ENCODE measurements at regions not wholly inside any gene's neighbourhood (a gene's known extent, or its start where the extent isn't known, plus 50 kb on each side); places are given as distances from the start of the nearest gene placed in this dataset.
"Not testable (repeated sequence)": the region's sequence is repeated elsewhere in the genome, so short reads cannot be mapped to it uniquely, and the experiment has no call there.

DNA sequence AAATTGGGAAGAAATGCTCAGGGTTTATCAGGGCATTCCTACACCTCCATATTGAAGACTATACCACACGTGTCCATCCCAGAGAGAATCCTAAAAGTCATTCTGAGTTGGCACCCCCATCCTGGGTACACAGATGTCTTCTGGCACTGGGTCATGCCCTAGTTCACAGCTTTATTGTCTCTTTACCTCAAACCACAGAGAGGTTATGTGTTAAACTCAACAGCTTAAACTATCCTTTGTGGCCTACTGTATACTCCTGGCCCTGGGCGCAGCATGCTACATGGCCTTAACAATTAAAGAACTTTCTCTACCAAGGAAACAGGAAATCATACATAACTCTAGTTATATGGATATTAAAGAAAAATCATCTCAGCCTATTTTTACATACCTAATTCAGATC, 115.6 kb upstream of the SEM1 start:
- Histone ChIP-seq H3K27ac (ENCODE audit: low read depth in 2 of 2, low read length in 2 of 2) (no peak overlapping the region), H3K36me3 (ENCODE audit: control insufficient read depth in 2 of 2, insufficient read depth in 2 of 2, low read length in 2 of 2) (no peaks in the 10 kb centered on the region), H3K4me3 (ENCODE audit: low read length in 2 of 2) (no peak overlapping the region), H3K9ac (ENCODE audit: low read depth in 1 of 2, low read length in 2 of 2) (no peak overlapping the region), H3K27me3 (ENCODE audit: control insufficient read depth in 2 of 2, insufficient read depth in 2 of 2, low read length in 2 of 2) (no peaks in the 10 kb centered on the region), H3K4me1 (ENCODE audit: control insufficient read depth in 2 of 2, insufficient read depth in 2 of 2, low read length in 2 of 2) (no peaks in the 10 kb centered on the region), H3K9me3 (ENCODE audit: control insufficient read depth in 2 of 2, low read length in 2 of 2) (no peaks in the 10 kb centered on the region)

DNA sequence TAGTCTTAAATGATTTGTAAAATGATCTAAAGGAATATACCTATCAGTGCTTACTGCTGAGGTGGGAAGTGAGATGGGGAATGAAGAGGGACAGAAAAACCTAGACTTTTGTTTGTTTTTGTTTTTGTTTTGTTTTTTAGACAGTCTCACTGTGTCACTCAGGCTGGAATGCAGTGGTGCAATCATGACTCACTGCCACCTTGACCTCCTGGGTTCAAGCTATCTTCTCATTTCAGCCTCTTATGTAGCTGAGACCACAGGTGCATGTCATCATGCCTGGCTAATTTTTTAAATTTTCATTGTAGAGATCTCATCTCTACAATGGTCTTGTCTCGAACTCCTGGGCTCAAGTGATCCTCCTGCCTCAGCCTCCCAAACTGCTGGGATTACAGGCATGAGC, 116.4 kb upstream of the SEM1 start:
- Histone ChIP-seq H3K36me3 (ENCODE audit: control insufficient read depth in 2 of 2, insufficient read depth in 2 of 2, low read length in 2 of 2) (no peaks in the 10 kb centered on the region), H3K27me3 (ENCODE audit: control insufficient read depth in 2 of 2, insufficient read depth in 2 of 2, low read length in 2 of 2) (no peaks in the 10 kb centered on the region), H3K9ac (ENCODE audit: low read depth in 1 of 2, low read length in 2 of 2) (no peak overlapping the region), H3K27ac (ENCODE audit: low read depth in 2 of 2, low read length in 2 of 2) (no peak overlapping the region), H3K4me3 (ENCODE audit: low read length in 2 of 2) (no peak overlapping the region), H3K4me1 (ENCODE audit: control insufficient read depth in 2 of 2, insufficient read depth in 2 of 2, low read length in 2 of 2) (no peaks in the 10 kb centered on the region), H3K9me3 (ENCODE audit: control insufficient read depth in 2 of 2, low read length in 2 of 2) (no peaks in the 10 kb centered on the region)

DNA sequence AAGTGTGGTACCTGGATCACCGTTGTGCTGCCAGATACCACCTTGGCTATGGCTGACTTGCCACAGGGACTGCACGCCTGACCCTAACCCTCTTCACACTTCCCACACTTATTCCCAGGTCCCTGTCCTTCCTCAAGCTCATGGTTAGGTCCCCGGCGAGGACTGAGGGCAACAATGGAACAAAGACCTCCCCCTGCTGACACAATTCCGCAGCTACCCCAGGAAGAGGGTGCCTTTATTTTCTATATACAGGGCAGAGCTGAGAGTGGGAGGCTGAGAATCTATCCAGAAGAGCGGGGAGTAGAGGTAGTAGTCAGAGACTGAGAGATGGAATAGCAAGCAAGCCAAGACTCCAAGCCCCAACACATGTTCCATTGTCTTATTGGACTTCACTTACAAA, 118.1 kb upstream of the SEM1 start:
- Histone ChIP-seq H3K4me3 (ENCODE audit: low read length in 2 of 2) (no peak overlapping the region), H3K9me3 (ENCODE audit: control insufficient read depth in 2 of 2, low read length in 2 of 2) (no peaks in the 10 kb centered on the region), H3K27me3 (ENCODE audit: control insufficient read depth in 2 of 2, insufficient read depth in 2 of 2, low read length in 2 of 2) (no peaks in the 10 kb centered on the region), H3K4me1 (ENCODE audit: control insufficient read depth in 2 of 2, insufficient read depth in 2 of 2, low read length in 2 of 2) (no peaks in the 10 kb centered on the region), H3K9ac (ENCODE audit: low read depth in 1 of 2, low read length in 2 of 2) (no peak overlapping the region), H3K36me3 (ENCODE audit: control insufficient read depth in 2 of 2, insufficient read depth in 2 of 2, low read length in 2 of 2) (no peaks in the 10 kb centered on the region), H3K27ac (ENCODE audit: low read depth in 2 of 2, low read length in 2 of 2) (no peak overlapping the region)

DNA sequence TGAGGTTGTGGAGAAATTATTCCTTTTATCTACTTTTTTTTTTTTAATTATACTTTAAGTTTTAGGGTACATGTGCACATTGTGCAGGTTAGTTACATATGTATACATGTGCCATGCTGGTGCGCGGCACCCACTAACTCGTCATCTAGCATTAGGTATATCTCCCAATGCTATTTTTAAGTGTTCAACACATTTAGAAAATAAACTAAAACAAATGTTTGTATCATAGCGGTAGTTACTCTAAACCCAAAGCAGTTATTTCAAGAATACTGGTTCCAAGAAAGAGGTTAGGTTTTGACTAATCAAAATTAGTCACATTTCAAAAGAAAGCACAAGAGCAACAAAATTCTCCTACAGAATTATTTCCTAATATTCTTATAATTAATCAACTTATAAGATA, 119.5 kb upstream of the SEM1 start:
- not testable (repeated sequence) for H3K9me3 ChIP-seq (ENCODE audit: control insufficient read depth in 2 of 2, low read length in 2 of 2); H3K27me3 ChIP-seq (ENCODE audit: control insufficient read depth in 2 of 2, insufficient read depth in 2 of 2, low read length in 2 of 2); H3K36me3 ChIP-seq (ENCODE audit: control insufficient read depth in 2 of 2, insufficient read depth in 2 of 2, low read length in 2 of 2); H3K27ac ChIP-seq (ENCODE audit: low read depth in 2 of 2, low read length in 2 of 2); H3K4me3 ChIP-seq (ENCODE audit: low read length in 2 of 2); H3K4me1 ChIP-seq (ENCODE audit: control insufficient read depth in 2 of 2, insufficient read depth in 2 of 2, low read length in 2 of 2); H3K9ac ChIP-seq (ENCODE audit: low read depth in 1 of 2, low read length in 2 of 2)

DNA sequence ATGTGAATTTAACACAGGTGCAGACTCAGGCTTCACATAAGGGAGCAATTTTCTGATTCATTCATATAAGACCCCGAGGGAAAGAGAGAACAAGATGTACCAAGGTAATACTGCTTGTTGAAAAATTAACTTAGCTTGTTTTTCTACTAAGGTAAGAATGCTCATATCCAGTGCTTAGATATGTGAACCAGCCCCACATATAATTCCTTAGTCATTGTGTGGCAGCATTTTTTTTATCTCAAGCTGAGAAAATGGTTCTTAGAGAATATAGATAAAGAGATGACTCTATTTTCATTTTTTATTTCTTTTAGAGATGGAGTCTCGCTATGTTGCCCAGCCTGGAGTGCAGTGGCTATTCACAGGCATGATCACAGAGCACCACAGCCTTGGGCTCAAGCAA, 121.8 kb upstream of the SEM1 start:
- Histone ChIP-seq H3K9me3 (ENCODE audit: control insufficient read depth in 2 of 2, low read length in 2 of 2) (no peaks in the 10 kb centered on the region), H3K27ac (ENCODE audit: low read depth in 2 of 2, low read length in 2 of 2) (no peak overlapping the region), H3K27me3 (ENCODE audit: control insufficient read depth in 2 of 2, insufficient read depth in 2 of 2, low read length in 2 of 2) (no peaks in the 10 kb centered on the region), H3K4me3 (ENCODE audit: low read length in 2 of 2) (no peak overlapping the region), H3K36me3 (ENCODE audit: control insufficient read depth in 2 of 2, insufficient read depth in 2 of 2, low read length in 2 of 2) (no peaks in the 10 kb centered on the region), H3K4me1 (ENCODE audit: control insufficient read depth in 2 of 2, insufficient read depth in 2 of 2, low read length in 2 of 2) (no peaks in the 10 kb centered on the region), H3K9ac (ENCODE audit: low read depth in 1 of 2, low read length in 2 of 2) (no peak overlapping the region)

DNA sequence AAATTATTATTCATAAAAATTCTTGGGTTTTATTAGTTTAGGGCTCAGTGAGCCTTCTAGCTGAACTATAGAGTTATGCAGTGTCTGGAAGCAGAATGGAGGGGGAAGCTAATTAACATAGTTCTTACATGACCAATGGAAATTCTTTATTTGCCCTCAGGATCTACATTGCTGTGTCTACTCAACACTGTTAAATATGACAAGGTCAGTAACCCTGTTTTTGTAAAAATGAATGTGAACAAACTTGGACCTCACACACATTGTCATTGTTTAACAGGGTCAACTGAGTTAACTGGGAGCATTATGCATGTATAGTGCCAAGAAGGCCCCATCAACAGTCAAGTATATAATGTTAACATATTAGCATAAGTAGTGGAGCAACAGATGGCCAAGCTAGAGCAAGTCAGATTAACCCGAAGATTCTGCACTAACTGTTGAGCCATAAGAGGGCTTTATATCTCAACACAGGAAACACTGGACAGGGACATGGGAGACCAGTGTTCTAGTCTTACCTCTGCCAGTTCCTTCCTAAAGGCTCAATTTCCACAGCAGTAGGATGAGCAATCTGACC, 122.5 kb upstream of the SEM1 start:
- no peaks in the 10 kb centered on the region for H3K9me3 ChIP-seq (ENCODE audit: control insufficient read depth in 2 of 2, low read length in 2 of 2)
- H3K36me3 ChIP-seq (ENCODE audit: control insufficient read depth in 2 of 2, insufficient read depth in 2 of 2, low read length in 2 of 2), result no peaks in the 10 kb centered on the region
- H3K27ac ChIP-seq (ENCODE audit: low read depth in 2 of 2, low read length in 2 of 2), result no peak overlapping the region
- H3K4me1 ChIP-seq (ENCODE audit: control insufficient read depth in 2 of 2, insufficient read depth in 2 of 2, low read length in 2 of 2), result no peaks in the 10 kb centered on the region
- H3K9ac ChIP-seq (ENCODE audit: low read depth in 1 of 2, low read length in 2 of 2), result no peak overlapping the region
- H3K27me3 ChIP-seq (ENCODE audit: control insufficient read depth in 2 of 2, insufficient read depth in 2 of 2, low read length in 2 of 2), result no peaks in the 10 kb centered on the region
- no peak overlapping the region for H3K4me3 ChIP-seq (ENCODE audit: low read length in 2 of 2)

DNA sequence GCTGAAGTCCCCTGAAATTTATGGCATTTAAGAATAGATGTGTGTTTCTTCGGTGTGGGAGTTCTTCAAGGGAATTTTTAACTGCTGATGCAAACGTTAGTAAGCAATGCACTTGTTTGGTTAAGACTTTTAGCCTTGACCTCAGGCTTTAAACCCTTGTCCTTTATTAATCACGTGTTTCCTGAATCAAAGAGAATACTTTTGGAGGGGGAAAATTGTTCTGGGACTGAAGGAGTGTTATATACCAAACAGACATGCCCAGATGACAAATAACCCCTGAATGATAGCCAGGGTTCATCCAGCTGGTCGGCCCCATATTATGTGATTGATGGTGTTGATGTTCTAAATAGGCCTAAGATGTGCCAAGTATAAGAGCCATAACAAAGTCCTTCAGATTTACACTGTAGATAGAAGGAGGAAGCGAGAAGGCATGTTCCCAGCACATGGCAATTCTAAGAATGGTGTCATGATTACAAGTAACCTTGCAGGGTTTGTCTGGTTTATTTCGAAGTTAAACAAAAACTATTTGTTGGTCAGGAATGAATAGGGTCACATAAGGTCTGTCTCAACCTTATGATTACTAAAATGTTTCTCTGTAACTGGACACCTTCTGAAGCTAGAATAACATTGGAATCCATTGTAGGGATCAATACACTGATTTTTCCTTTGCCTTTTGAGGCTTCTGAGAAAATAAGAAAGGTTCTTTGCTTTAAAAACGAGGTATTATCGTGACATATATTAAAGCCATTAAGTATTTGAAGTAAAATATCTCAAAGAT, 124.2 kb upstream of the SEM1 start:
- Histone ChIP-seq H3K9ac (ENCODE audit: low read depth in 1 of 2, low read length in 2 of 2) (no peak overlapping the region), H3K9me3 (ENCODE audit: control insufficient read depth in 2 of 2, low read length in 2 of 2) (no peaks in the 10 kb centered on the region), H3K4me1 (ENCODE audit: control insufficient read depth in 2 of 2, insufficient read depth in 2 of 2, low read length in 2 of 2) (no peaks in the 10 kb centered on the region), H3K27me3 (ENCODE audit: control insufficient read depth in 2 of 2, insufficient read depth in 2 of 2, low read length in 2 of 2) (no peaks in the 10 kb centered on the region), H3K27ac (ENCODE audit: low read depth in 2 of 2, low read length in 2 of 2) (no peak overlapping the region), H3K4me3 (ENCODE audit: low read length in 2 of 2) (no peak overlapping the region), H3K36me3 (ENCODE audit: control insufficient read depth in 2 of 2, insufficient read depth in 2 of 2, low read length in 2 of 2) (no peaks in the 10 kb centered on the region)

DNA sequence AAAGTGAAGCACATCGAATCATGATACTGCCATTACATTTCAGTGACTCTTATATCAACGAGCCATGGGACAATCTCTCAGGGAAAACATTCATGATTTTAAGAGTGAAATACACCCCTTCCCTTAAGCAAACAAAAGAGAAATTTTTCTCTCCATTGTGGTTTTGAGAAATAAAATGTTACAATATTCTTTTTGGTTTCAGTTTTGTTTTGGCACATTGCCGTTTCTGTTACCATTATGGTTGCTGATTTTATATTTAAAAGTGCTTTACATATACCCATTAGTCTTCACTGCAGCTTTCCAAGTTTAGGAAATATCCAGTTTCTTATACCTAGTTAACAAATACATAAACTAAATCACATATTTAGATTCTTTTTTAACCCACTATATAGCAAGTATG, 126.8 kb upstream of the SEM1 start:
- H3K9me3 ChIP-seq (ENCODE audit: control insufficient read depth in 2 of 2, low read length in 2 of 2), result no peaks in the 10 kb centered on the region
- no peaks in the 10 kb centered on the region for H3K36me3 ChIP-seq (ENCODE audit: control insufficient read depth in 2 of 2, insufficient read depth in 2 of 2, low read length in 2 of 2)
- no peak overlapping the region for H3K9ac ChIP-seq (ENCODE audit: low read depth in 1 of 2, low read length in 2 of 2)
- H3K4me1 ChIP-seq (ENCODE audit: control insufficient read depth in 2 of 2, insufficient read depth in 2 of 2, low read length in 2 of 2), result no peaks in the 10 kb centered on the region
- no peak overlapping the region for H3K4me3 ChIP-seq (ENCODE audit: low read length in 2 of 2)
- no peak overlapping the region for H3K27ac ChIP-seq (ENCODE audit: low read depth in 2 of 2, low read length in 2 of 2)
- no peaks in the 10 kb centered on the region for H3K27me3 ChIP-seq (ENCODE audit: control insufficient read depth in 2 of 2, insufficient read depth in 2 of 2, low read length in 2 of 2)

DNA sequence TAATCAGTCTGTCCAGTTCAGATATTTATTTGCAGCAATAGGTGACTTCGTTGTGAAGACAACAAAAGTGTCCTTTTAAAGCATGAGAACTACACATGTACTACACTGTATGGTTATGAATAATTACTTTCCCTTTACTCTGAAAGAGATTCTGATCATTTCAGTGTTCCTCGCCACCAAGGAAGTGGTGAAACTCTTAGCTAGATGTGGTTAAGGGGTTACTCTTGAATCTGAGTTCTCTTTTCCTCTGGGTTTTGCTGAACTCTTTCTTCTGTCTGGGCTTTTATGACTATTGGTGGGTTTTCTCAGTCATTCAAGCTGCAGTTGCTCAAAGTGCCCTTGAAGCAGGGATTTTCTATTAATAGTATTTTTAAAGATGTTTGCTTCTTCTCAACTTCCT, 127.9 kb upstream of the SEM1 start:
- Histone ChIP-seq H3K27ac (ENCODE audit: low read depth in 2 of 2, low read length in 2 of 2) (no peak overlapping the region), H3K9me3 (ENCODE audit: control insufficient read depth in 2 of 2, low read length in 2 of 2) (no peaks in the 10 kb centered on the region), H3K36me3 (ENCODE audit: control insufficient read depth in 2 of 2, insufficient read depth in 2 of 2, low read length in 2 of 2) (no peaks in the 10 kb centered on the region), H3K4me1 (ENCODE audit: control insufficient read depth in 2 of 2, insufficient read depth in 2 of 2, low read length in 2 of 2) (no peaks in the 10 kb centered on the region), H3K9ac (ENCODE audit: low read depth in 1 of 2, low read length in 2 of 2) (no peak overlapping the region), H3K27me3 (ENCODE audit: control insufficient read depth in 2 of 2, insufficient read depth in 2 of 2, low read length in 2 of 2) (no peaks in the 10 kb centered on the region), H3K4me3 (ENCODE audit: low read length in 2 of 2) (no peak overlapping the region)

DNA sequence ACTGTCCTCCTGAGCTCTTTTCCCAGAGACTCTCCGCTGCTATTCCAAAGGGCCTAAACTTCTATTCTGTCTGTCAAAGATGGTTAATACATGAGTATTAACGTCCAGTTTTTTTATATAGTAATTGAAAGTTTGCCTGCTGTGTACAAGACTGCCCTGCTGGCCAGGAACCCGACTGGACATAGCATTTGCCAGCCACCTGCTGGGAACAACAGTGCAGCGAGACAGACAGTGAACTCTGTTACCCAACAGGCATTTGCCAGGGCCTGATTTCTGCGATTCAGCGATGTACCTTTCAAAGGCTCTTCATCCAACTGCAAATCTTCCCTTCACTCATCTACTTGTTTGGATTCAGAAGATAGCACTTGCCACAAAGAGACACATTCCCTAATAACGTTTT, 128.8 kb upstream of the SEM1 start:
- Histone ChIP-seq H3K27me3 (ENCODE audit: control insufficient read depth in 2 of 2, insufficient read depth in 2 of 2, low read length in 2 of 2) (no peaks in the 10 kb centered on the region), H3K27ac (ENCODE audit: low read depth in 2 of 2, low read length in 2 of 2) (no peak overlapping the region), H3K36me3 (ENCODE audit: control insufficient read depth in 2 of 2, insufficient read depth in 2 of 2, low read length in 2 of 2) (no peaks in the 10 kb centered on the region), H3K4me3 (ENCODE audit: low read length in 2 of 2) (no peak overlapping the region), H3K9ac (ENCODE audit: low read depth in 1 of 2, low read length in 2 of 2) (no peak overlapping the region), H3K4me1 (ENCODE audit: control insufficient read depth in 2 of 2, insufficient read depth in 2 of 2, low read length in 2 of 2) (no peaks in the 10 kb centered on the region), H3K9me3 (ENCODE audit: control insufficient read depth in 2 of 2, low read length in 2 of 2) (no peaks in the 10 kb centered on the region)
